ENCODE measurements at regions not wholly inside any gene's neighbourhood (a gene's known extent, or its start where the extent isn't known, plus 50 kb on each side); places are given as distances from the start of the nearest gene placed in this dataset.

- Histone ChIP-seq H3K9ac (ENCODE audit: low read depth, low read length) (no peak overlapping the region), H3K4me1 (ENCODE audit: insufficient read depth, low read length) (no peaks in the 10 kb centered on the region), H3K4me3 (ENCODE audit: low read length) (no peak overlapping the region), H3K27me3 (ENCODE audit: insufficient read depth, low read length) (no peaks in the 10 kb centered on the region), H3K27ac (ENCODE audit: low read length) (no peak overlapping the region), H3K36me3 (ENCODE audit: insufficient read depth, low read depth, low read length) (no peaks in the 10 kb centered on the region), H3K9me3 (ENCODE audit: insufficient read depth, low read depth, low read length) (no peaks in the 10 kb centered on the region)
Observed at GRCh38 chr22:49068861-49069500, 758.7 kb downstream of the BRD1 start.

GRCh38 chr22:49067504-49067903 is 760.2 kb downstream of the BRD1 start:
- Histone ChIP-seq H3K9ac (ENCODE audit: low read depth, low read length) (no peak overlapping the region), H3K36me3 (ENCODE audit: insufficient read depth, low read depth, low read length) (no peaks in the 10 kb centered on the region), H3K27ac (ENCODE audit: low read length) (no peak overlapping the region), H3K27me3 (ENCODE audit: insufficient read depth, low read length) (no peaks in the 10 kb centered on the region), H3K9me3 (ENCODE audit: insufficient read depth, low read depth, low read length) (no peaks in the 10 kb centered on the region), H3K4me3 (ENCODE audit: low read length) (no peak overlapping the region), H3K4me1 (ENCODE audit: insufficient read depth, low read length) (peaks cover 9% of the 10 kb centered on the region)

- Histone ChIP-seq H3K27me3 (ENCODE audit: insufficient read depth, low read length) (no peaks in the 10 kb centered on the region), H3K27ac (ENCODE audit: low read length) (no peak overlapping the region), H3K9ac (ENCODE audit: low read depth, low read length) (no peak overlapping the region), H3K9me3 (ENCODE audit: insufficient read depth, low read depth, low read length) (no peaks in the 10 kb centered on the region), H3K36me3 (ENCODE audit: insufficient read depth, low read depth, low read length) (no peaks in the 10 kb centered on the region), H3K4me1 (ENCODE audit: insufficient read depth, low read length) (peaks cover 9% of the 10 kb centered on the region), H3K4me3 (ENCODE audit: low read length) (no peak overlapping the region)
Observed at GRCh38 chr22:49066619-49067018, 761.1 kb downstream of the BRD1 start.

GRCh38 chr22:49064836-49065235 is 762.8 kb downstream of the BRD1 start:
- peaks cover 9% of the 10 kb centered on the region for H3K4me1 ChIP-seq (ENCODE audit: insufficient read depth, low read length)
- H3K36me3 ChIP-seq (ENCODE audit: insufficient read depth, low read depth, low read length) = no peaks in the 10 kb centered on the region
- no peaks in the 10 kb centered on the region for H3K9me3 ChIP-seq (ENCODE audit: insufficient read depth, low read depth, low read length)
- no peak overlapping the region for H3K4me3 ChIP-seq (ENCODE audit: low read length)
- H3K27me3 ChIP-seq (ENCODE audit: insufficient read depth, low read length) = no peaks in the 10 kb centered on the region
- H3K9ac ChIP-seq (ENCODE audit: low read depth, low read length) = no peak overlapping the region
- no peak overlapping the region for H3K27ac ChIP-seq (ENCODE audit: low read length)

GRCh38 chr22:49063545-49063890 is 764.2 kb downstream of the BRD1 start:
- no peaks in the 10 kb centered on the region for H3K36me3 ChIP-seq (ENCODE audit: insufficient read depth, low read depth, low read length)
- H3K4me3 ChIP-seq (ENCODE audit: low read length) = no peak overlapping the region
- H3K27ac ChIP-seq (ENCODE audit: low read length) = no peak overlapping the region
- no peak overlapping the region for H3K9ac ChIP-seq (ENCODE audit: low read depth, low read length)
- H3K9me3 ChIP-seq (ENCODE audit: insufficient read depth, low read depth, low read length) = no peaks in the 10 kb centered on the region
- H3K27me3 ChIP-seq (ENCODE audit: insufficient read depth, low read length) = no peaks in the 10 kb centered on the region
- peaks cover 9% of the 10 kb centered on the region for H3K4me1 ChIP-seq (ENCODE audit: insufficient read depth, low read length)

GRCh38 chr22:49062802-49063544 is 764.7 kb downstream of the BRD1 start:
- H3K36me3 ChIP-seq (ENCODE audit: insufficient read depth, low read depth, low read length) = no peaks in the 10 kb centered on the region
- no peak overlapping the region for H3K4me3 ChIP-seq (ENCODE audit: low read length)
- no peaks in the 10 kb centered on the region for H3K9me3 ChIP-seq (ENCODE audit: insufficient read depth, low read depth, low read length)
- H3K27me3 ChIP-seq (ENCODE audit: insufficient read depth, low read length) = no peaks in the 10 kb centered on the region
- H3K9ac ChIP-seq (ENCODE audit: low read depth, low read length) = no peak overlapping the region
- H3K27ac ChIP-seq (ENCODE audit: low read length) = no peak overlapping the region
- H3K4me1 ChIP-seq (ENCODE audit: insufficient read depth, low read length) = peaks cover 9% of the 10 kb centered on the region

GRCh38 chr22:49062155-49062801 is 765.4 kb downstream of the BRD1 start:
- Histone ChIP-seq H3K4me3 (ENCODE audit: low read length) (no peak overlapping the region), H3K36me3 (ENCODE audit: insufficient read depth, low read depth, low read length) (no peaks in the 10 kb centered on the region), H3K27ac (ENCODE audit: low read length) (no peak overlapping the region), H3K27me3 (ENCODE audit: insufficient read depth, low read length) (no peaks in the 10 kb centered on the region), H3K4me1 (ENCODE audit: insufficient read depth, low read length) (peaks cover 9% of the 10 kb centered on the region), H3K9me3 (ENCODE audit: insufficient read depth, low read depth, low read length) (no peaks in the 10 kb centered on the region), H3K9ac (ENCODE audit: low read depth, low read length) (no peak overlapping the region)

GRCh38 chr22:49057910-49058309 is 769.8 kb downstream of the BRD1 start:
- Histone ChIP-seq H3K27me3 (ENCODE audit: insufficient read depth, low read length) (no peaks in the 10 kb centered on the region), H3K27ac (ENCODE audit: low read length) (no peak overlapping the region), H3K4me1 (ENCODE audit: insufficient read depth, low read length) (peaks cover 15% of the 10 kb centered on the region; the same call in 1 of the 2 replicates), H3K9me3 (ENCODE audit: insufficient read depth, low read depth, low read length) (no peaks in the 10 kb centered on the region), H3K4me3 (ENCODE audit: low read length) (no peak overlapping the region), H3K36me3 (ENCODE audit: insufficient read depth, low read depth, low read length) (no peaks in the 10 kb centered on the region), H3K9ac (ENCODE audit: low read depth, low read length) (no peak overlapping the region)

GRCh38 chr22:49056301-49056700 is 771.4 kb downstream of the BRD1 start:
- peaks cover 14% of the 10 kb centered on the region; the same call in 1 of the 2 replicates for H3K4me1 ChIP-seq (ENCODE audit: insufficient read depth, low read length)
- H3K36me3 ChIP-seq (ENCODE audit: insufficient read depth, low read depth, low read length) = no peaks in the 10 kb centered on the region
- H3K27me3 ChIP-seq (ENCODE audit: insufficient read depth, low read length) = no peaks in the 10 kb centered on the region
- H3K27ac ChIP-seq (ENCODE audit: low read length) = no peak overlapping the region
- no peaks in the 10 kb centered on the region for H3K9me3 ChIP-seq (ENCODE audit: insufficient read depth, low read depth, low read length)
- no peak overlapping the region for H3K9ac ChIP-seq (ENCODE audit: low read depth, low read length)
- H3K4me3 ChIP-seq (ENCODE audit: low read length) = no peak overlapping the region

- Histone ChIP-seq H3K4me1 (ENCODE audit: insufficient read depth, low read length) (peaks cover 14% of the 10 kb centered on the region; the same call in 1 of the 2 replicates), H3K4me3 (ENCODE audit: low read length) (no peak overlapping the region), H3K36me3 (ENCODE audit: insufficient read depth, low read depth, low read length) (no peaks in the 10 kb centered on the region), H3K27me3 (ENCODE audit: insufficient read depth, low read length) (no peaks in the 10 kb centered on the region), H3K27ac (ENCODE audit: low read length) (no peak overlapping the region), H3K9me3 (ENCODE audit: insufficient read depth, low read depth, low read length) (no peaks in the 10 kb centered on the region), H3K9ac (ENCODE audit: low read depth, low read length) (no peak overlapping the region)
Observed at GRCh38 chr22:49055406-49055805, 772.3 kb downstream of the BRD1 start.

GRCh38 chr22:49053578-49053977 is 774.1 kb downstream of the BRD1 start:
- Histone ChIP-seq H3K4me1 (ENCODE audit: insufficient read depth, low read length) (peaks cover 14% of the 10 kb centered on the region; the same call in 1 of the 2 replicates), H3K9me3 (ENCODE audit: insufficient read depth, low read depth, low read length) (no peaks in the 10 kb centered on the region), H3K27me3 (ENCODE audit: insufficient read depth, low read length) (no peaks in the 10 kb centered on the region), H3K9ac (ENCODE audit: low read depth, low read length) (no peak overlapping the region), H3K27ac (ENCODE audit: low read length) (no peak overlapping the region), H3K36me3 (ENCODE audit: insufficient read depth, low read depth, low read length) (no peaks in the 10 kb centered on the region), H3K4me3 (ENCODE audit: low read length) (no peak overlapping the region)

- Histone ChIP-seq H3K27me3 (ENCODE audit: insufficient read depth, low read length) (no peaks in the 10 kb centered on the region), H3K9ac (ENCODE audit: low read depth, low read length) (no peak overlapping the region), H3K36me3 (ENCODE audit: insufficient read depth, low read depth, low read length) (no peaks in the 10 kb centered on the region), H3K4me1 (ENCODE audit: insufficient read depth, low read length) (peaks cover 14% of the 10 kb centered on the region; the same call in 1 of the 2 replicates), H3K9me3 (ENCODE audit: insufficient read depth, low read depth, low read length) (no peaks in the 10 kb centered on the region), H3K4me3 (ENCODE audit: low read length) (no peak overlapping the region; the same call in 1 of the 2 replicates), H3K27ac (ENCODE audit: low read length) (no peak overlapping the region)
Observed at GRCh38 chr22:49052560-49052959, 775.1 kb downstream of the BRD1 start.

Data from iPS-20b (cell line).